ENCODE measurements at regions not wholly inside any gene's neighbourhood (a gene's known extent, or its start where the extent isn't known, plus 50 kb on each side); places are given as distances from the start of the nearest gene placed in this dataset.
A peak's percentile ranks its signal among the peaks of the same experiment; 100 is the strongest.
"Not testable (repeated sequence)": the region's sequence is repeated elsewhere in the genome, so short reads cannot be mapped to it uniquely, and the experiment has no call there.

GRCh38 chr10:23974746-23975272 lies 234.1 kb upstream of the KIAA1217 start:
- DNase-seq = no peak

GRCh38 chr10:23975431-23975830 lies 233.5 kb upstream of the KIAA1217 start:
- no peak for DNase-seq

GRCh38 chr10:23976275-23976674 lies 232.7 kb upstream of the KIAA1217 start:
- DNase-seq = no peak

- DNase-seq = no peak
These were observed 230.6 kb upstream of the KIAA1217 start for GRCh38 chr10:23978317-23978716.

- no peak for DNase-seq
These were observed 228.8 kb upstream of the KIAA1217 start for GRCh38 chr10:23980094-23980493.

GRCh38 chr10:23981520-23982309 lies 227.2 kb upstream of the KIAA1217 start:
- no peak for DNase-seq

- not testable (repeated sequence) for DNase-seq
These were observed 224.5 kb upstream of the KIAA1217 start for GRCh38 chr10:23984405-23984804.

GRCh38 chr10:23988006-23988405 lies 220.9 kb upstream of the KIAA1217 start:
- DNase-seq = no peak

GRCh38 chr10:23994459-23995046 lies 214.4 kb upstream of the KIAA1217 start:
- peak; percentile 59 for DNase-seq

GRCh38 chr10:23999445-23999844 lies 209.5 kb upstream of the KIAA1217 start:
- no peak for DNase-seq

- DNase-seq = no peak
These were observed 208.6 kb upstream of the KIAA1217 start for GRCh38 chr10:24000271-24000813.

GRCh38 chr10:24006741-24007140 lies 202.2 kb upstream of the KIAA1217 start:
- DNase-seq = no peak

GRCh38 chr10:24007359-24007758 lies 201.6 kb upstream of the KIAA1217 start:
- DNase-seq = no peak

- no peak for DNase-seq
These were observed 200.5 kb upstream of the KIAA1217 start for GRCh38 chr10:24008164-24009091.

- DNase-seq = no peak
These were observed 199.8 kb upstream of the KIAA1217 start for GRCh38 chr10:24009115-24009514.

- DNase-seq = no peak
These were observed 199.2 kb upstream of the KIAA1217 start for GRCh38 chr10:24009736-24010135.

- no peak for DNase-seq
These were observed 198.4 kb upstream of the KIAA1217 start for GRCh38 chr10:24010436-24010970.

- DNase-seq = no peak
These were observed 196.6 kb upstream of the KIAA1217 start for GRCh38 chr10:24012249-24012803.

- DNase-seq = no peak
These were observed 181.8 kb upstream of the KIAA1217 start for GRCh38 chr10:24027107-24027506.

GRCh38 chr10:24034571-24034970 lies 174.4 kb upstream of the KIAA1217 start:
- no peak for DNase-seq

GRCh38 chr10:24035761-24036160 lies 173.2 kb upstream of the KIAA1217 start:
- DNase-seq = no peak

GRCh38 chr10:24039315-24039714 lies 169.6 kb upstream of the KIAA1217 start:
- DNase-seq = no peak
